Spleen (tissue), 3 donors: ENCODE measurements at regions not wholly inside any gene's neighbourhood (a gene's known extent, or its start where the extent isn't known, plus 50 kb on each side); places are given as distances from the start of the nearest gene placed in this dataset.

ENCODE experiments used
- POLR2A ChIP-seq, 3 donors: fragments of 450-650 bp; IDR thresholded peaks; one replicate each; pipeline ENCODE4 v1.5.1; 2017; ENCODE audit warnings: antibody characterized with exemption in 3 of 3, mild to moderate bottlenecking in 1 of 3
- POLR2AphosphoS5 ChIP-seq, 3 donors: sonication (generic); formaldehyde crosslinking; IDR thresholded peaks; one replicate each; pipeline ENCODE4 v1.5.1; 2017; ENCODE audit warnings: antibody characterized with exemption in 3 of 3

- TF ChIP-seq POLR2A (IDR thresholded peaks at IDR 0.05) (no peak), POLR2AphosphoS5 (IDR thresholded peaks at IDR 0.05) (no peak)
These were observed 827.5 kb upstream of the CHAC2 start for GRCh38 chr2:52940101-52940500.
